Parathyroid adenoma (tissue), 2 donors: ENCODE measurements at regions not wholly inside any gene's neighbourhood (a gene's known extent, or its start where the extent isn't known, plus 50 kb on each side); places are given as distances from the start of the nearest gene placed in this dataset.

Source experiments
- H2AFZ ChIP-seq: fragments of 300-600 bp; sonication (generic); one replicate; pipeline ENCODE4 v1.7.0; 2017; ENCODE audit warnings: antibody characterized with exemption, mild to moderate bottlenecking
- H3K27ac ChIP-seq: fragments of 300-600 bp; sonication (generic); one replicate; pipeline ENCODE4 v1.7.0; 2017
- H3K27me3 ChIP-seq: fragments of 300-600 bp; sonication (generic); one replicate; pipeline ENCODE4 v1.7.0; 2017; ENCODE audit warnings: low read length; ENCODE audit not compliant: control insufficient read depth, insufficient read depth
- H3K36me3 ChIP-seq: fragments of 300-600 bp; sonication (generic); one replicate; pipeline ENCODE4 v1.7.0; 2017; ENCODE audit warnings: low read length; ENCODE audit not compliant: control insufficient read depth, insufficient read depth
- H3K4me1 ChIP-seq: fragments of 300-600 bp; sonication (generic); one replicate; pipeline ENCODE4 v1.7.0; 2017; ENCODE audit warnings: control low read depth
- H3K4me2 ChIP-seq: fragments of 300-600 bp; sonication (generic); one replicate; pipeline ENCODE4 v1.7.0; 2017; ENCODE audit warnings: low read length
- H3K4me3 ChIP-seq: fragments of 300-600 bp; sonication (generic); one replicate; pipeline ENCODE4 v1.7.0; 2017; ENCODE audit warnings: low read depth, low read length
- H3K79me2 ChIP-seq: fragments of 300-600 bp; sonication (generic); one replicate; pipeline ENCODE4 v1.7.0; 2017; ENCODE audit warnings: control low read depth
- H3K9ac ChIP-seq: fragments of 300-600 bp; sonication (generic); one replicate; pipeline ENCODE4 v1.7.0; 2017; ENCODE audit warnings: mild to moderate bottlenecking
- H3K9me3 ChIP-seq: fragments of 300-600 bp; sonication (generic); one replicate; pipeline ENCODE4 v1.7.0; 2017; ENCODE audit warnings: low read length; ENCODE audit not compliant: control insufficient read depth
- TF ChIP-seq, protein P1 (sequence below): fragments of 300-600 bp; sonication (generic); IDR thresholded peaks from one replicate; pipeline ENCODE4 v1.7.0; 2017; ENCODE audit warnings: antibody characterized with exemption, mild to moderate bottlenecking
- donor health status: primary hyperparathyroidism.

DNA sequence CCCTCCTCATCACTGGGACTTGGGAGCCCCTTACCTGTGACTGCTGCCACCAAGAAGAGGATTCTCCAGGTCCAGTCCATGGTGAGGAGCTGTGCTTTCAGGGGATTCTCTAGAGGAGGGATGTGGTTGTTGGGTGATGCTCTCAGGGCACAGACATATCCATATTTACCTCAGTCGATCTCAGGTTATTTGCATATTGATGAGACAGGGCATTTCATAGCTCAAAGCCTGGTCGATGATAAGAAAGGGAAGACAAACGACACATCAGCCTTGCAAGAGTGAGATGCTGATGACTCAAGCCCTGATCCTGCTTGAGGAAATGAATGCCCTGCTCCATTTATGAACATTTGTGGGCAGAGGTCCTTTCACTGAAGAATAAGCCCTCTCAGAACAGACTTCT lies 981.0 kb downstream of the TMEM121 start:
- Histone ChIP-seq H3K27ac (no peak overlapping the region), H3K9me3 (no peaks in the 10 kb centered on the region), H3K36me3 (no peaks in the 10 kb centered on the region)

DNA sequence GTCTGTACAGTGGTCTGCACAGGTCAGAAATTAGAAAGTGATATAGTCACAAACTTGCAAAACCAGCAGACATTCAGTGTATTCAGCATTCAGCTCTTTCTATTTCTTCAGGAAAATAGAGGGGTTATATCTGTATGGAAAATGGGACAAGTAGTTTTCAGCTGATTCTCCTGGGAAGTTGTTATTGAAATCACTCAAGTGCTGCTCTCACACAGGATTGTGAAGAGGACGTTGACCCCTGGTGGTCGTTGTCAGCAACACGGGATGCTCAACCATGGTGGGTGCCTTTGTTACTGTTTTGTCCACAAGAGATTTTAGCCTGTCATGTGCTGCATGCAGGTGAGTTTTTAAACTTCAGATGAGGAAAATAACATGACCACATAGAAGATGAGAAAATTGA lies 981.8 kb downstream of the TMEM121 start:
- TF ChIP-seq, protein P1, sequence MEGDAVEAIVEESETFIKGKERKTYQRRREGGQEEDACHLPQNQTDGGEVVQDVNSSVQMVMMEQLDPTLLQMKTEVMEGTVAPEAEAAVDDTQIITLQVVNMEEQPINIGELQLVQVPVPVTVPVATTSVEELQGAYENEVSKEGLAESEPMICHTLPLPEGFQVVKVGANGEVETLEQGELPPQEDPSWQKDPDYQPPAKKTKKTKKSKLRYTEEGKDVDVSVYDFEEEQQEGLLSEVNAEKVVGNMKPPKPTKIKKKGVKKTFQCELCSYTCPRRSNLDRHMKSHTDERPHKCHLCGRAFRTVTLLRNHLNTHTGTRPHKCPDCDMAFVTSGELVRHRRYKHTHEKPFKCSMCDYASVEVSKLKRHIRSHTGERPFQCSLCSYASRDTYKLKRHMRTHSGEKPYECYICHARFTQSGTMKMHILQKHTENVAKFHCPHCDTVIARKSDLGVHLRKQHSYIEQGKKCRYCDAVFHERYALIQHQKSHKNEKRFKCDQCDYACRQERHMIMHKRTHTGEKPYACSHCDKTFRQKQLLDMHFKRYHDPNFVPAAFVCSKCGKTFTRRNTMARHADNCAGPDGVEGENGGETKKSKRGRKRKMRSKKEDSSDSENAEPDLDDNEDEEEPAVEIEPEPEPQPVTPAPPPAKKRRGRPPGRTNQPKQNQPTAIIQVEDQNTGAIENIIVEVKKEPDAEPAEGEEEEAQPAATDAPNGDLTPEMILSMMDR: no peak
- Histone ChIP-seq H3K27ac (no peak overlapping the region), H3K27me3 (no peaks in the 10 kb centered on the region)

More for the DNA sequence above, 981.0 kb downstream of the TMEM121 start:
- no peak overlapping the region for H3K4me3 ChIP-seq
- TF ChIP-seq, protein P1: no peak
- no peak overlapping the region for H3K4me2 ChIP-seq
- H3K9ac ChIP-seq: no peak overlapping the region
- no peaks in the 10 kb centered on the region for H3K27me3 ChIP-seq
- H2AFZ ChIP-seq: no peak overlapping the region
- H3K4me1 ChIP-seq: no peaks in the 10 kb centered on the region
- H3K79me2 ChIP-seq: no peaks in the 10 kb centered on the region

DNA sequence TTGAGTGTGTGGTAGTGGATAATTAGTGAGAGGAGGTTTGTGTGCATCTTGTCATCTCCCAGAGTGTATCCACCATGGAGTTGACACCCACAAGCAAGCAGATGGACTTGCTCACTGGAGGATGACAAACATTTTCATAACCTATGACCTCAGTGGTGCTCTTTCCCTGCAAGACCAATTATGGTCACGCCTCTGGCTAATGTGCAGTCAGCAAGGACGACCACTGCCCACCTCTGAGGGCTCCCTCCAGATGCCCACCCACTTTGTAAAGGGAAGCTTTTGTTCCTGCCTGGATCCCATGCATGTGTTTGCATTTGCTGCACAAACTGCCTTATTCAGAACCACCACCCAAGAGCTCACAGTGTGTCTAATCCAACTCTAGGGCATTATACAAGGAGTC lies 982.8 kb downstream of the TMEM121 start:
- Histone ChIP-seq H3K36me3 (no peaks in the 10 kb centered on the region), H3K4me1 (no peaks in the 10 kb centered on the region), H3K4me2 (no peak overlapping the region), H3K4me3 (no peak overlapping the region), H3K9ac (no peak overlapping the region), H3K27me3 (no peaks in the 10 kb centered on the region), H3K9me3 (no peaks in the 10 kb centered on the region), H2AFZ (no peak overlapping the region), H3K79me2 (no peaks in the 10 kb centered on the region), H3K27ac (no peak overlapping the region)
- TF ChIP-seq, protein P1: no peak

More for the DNA sequence above, 981.8 kb downstream of the TMEM121 start:
- Histone ChIP-seq H3K4me2 (no peak overlapping the region), H3K79me2 (no peaks in the 10 kb centered on the region), H3K36me3 (no peaks in the 10 kb centered on the region), H3K4me3 (no peak overlapping the region), H3K4me1 (no peaks in the 10 kb centered on the region), H2AFZ (no peak overlapping the region), H3K9me3 (no peaks in the 10 kb centered on the region), H3K9ac (no peak overlapping the region)

DNA sequence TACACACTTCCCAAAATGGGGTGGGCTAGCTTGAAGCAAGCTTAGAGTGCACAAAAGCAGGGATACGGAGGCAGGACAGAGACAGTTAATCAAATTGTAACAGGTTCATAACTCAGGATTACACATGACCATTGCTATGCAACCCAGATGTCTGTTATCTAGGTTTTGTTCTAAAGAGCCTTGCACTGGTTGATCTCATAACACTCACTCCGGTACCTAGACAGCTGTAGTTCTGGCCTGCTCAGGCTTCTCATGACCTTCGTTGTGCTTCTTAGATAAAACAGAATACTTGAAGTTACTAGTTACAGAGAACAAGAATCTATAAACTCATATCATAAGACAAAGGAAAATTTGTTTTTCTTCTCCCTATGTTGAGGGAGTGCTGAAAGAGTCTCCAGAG lies 983.4 kb downstream of the TMEM121 start:
- no peaks in the 10 kb centered on the region for H3K4me1 ChIP-seq
- TF ChIP-seq, protein P1: no peak
- no peak overlapping the region for H3K4me2 ChIP-seq
- no peak overlapping the region for H3K27ac ChIP-seq
- H3K79me2 ChIP-seq: no peaks in the 10 kb centered on the region
- no peak overlapping the region for H2AFZ ChIP-seq
- H3K36me3 ChIP-seq: no peaks in the 10 kb centered on the region
- no peak overlapping the region for H3K9ac ChIP-seq
- no peaks in the 10 kb centered on the region for H3K9me3 ChIP-seq
- no peak overlapping the region for H3K4me3 ChIP-seq
- H3K27me3 ChIP-seq: no peaks in the 10 kb centered on the region

DNA sequence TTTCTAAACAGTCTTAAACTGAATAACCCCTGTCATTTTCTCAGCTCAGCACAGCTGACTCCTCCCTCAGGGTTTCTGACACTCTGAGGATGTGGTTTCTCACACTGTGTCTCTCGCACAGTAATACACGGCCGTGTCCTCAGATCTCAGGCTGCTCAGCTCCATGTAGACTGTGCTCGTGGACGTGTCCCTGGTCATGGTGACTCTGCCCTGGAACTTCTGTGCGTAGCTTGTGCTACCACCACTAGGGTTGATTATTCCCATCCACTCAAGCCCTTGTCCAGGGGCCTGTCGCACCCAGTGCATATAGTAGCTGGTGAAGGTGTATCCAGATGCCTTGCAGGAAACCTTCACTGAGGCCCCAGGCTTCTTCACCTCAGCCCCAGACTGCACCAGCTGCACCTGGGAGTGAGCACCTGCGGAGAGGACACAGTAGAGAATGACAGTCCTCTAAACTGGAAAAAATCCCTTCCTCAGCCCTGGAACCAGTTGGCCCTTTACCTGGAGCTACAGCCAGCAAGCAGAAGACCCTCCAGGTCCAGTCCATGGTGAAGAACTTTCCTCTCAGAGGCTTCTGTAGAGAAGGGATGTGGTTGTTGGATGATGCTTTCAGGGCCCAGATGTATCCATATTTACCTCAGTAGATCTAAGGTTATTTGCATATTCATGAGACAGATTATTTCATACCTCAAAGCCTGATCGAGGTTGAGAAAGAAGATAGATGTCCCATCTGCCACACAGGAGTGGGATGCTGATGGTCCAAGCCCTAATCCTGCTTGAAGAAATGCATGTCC lies 984.8 kb downstream of the TMEM121 start:
- no peak overlapping the region for H3K27ac ChIP-seq
- H3K4me2 ChIP-seq: no peak overlapping the region

More for the DNA sequence above, 984.8 kb downstream of the TMEM121 start:
- no peaks in the 10 kb centered on the region for H3K27me3 ChIP-seq
- H2AFZ ChIP-seq: no peak overlapping the region
- no peaks in the 10 kb centered on the region for H3K9me3 ChIP-seq
- H3K4me3 ChIP-seq: no peak overlapping the region
- no peak overlapping the region for H3K9ac ChIP-seq
- H3K4me1 ChIP-seq: no peaks in the 10 kb centered on the region
- H3K79me2 ChIP-seq: no peaks in the 10 kb centered on the region
- TF ChIP-seq, protein P1: no peak
- H3K36me3 ChIP-seq: no peaks in the 10 kb centered on the region
